ENCODE measurements at regions not wholly inside any gene's neighbourhood (a gene's known extent, or its start where the extent isn't known, plus 50 kb on each side); places are given as distances from the start of the nearest gene placed in this dataset.

DNA sequence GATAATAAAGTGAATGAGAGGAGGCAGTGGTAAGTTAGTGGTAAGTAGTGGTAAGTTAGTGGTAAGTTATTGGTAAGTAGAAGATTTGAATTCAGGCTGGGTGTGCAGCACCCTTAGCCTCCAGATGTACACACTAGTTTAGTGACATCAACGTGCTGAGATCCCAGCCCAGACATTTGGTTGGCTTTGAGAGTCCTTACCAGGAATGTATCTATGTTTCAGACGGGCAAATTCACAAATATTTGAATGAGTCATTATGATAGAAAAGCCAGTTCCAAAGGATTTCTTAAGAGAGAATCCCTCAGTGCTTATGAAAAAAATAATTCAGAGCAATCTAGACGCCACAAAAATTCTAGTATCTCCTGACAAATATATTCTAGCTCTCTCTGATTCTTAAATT lies 70.0 kb downstream of the ARL4A start:
- TF ChIP-seq TCF7L2 (IDR thresholded peaks at IDR 0.05; ENCODE audit: borderline replicate concordance, extremely low read depth, insufficient read depth, insufficient read length) (no peak), SP1 (IDR thresholded peaks at IDR 0.05; ENCODE audit: low read depth) (no peak), YY1 (IDR thresholded peaks at IDR 0.05; ENCODE audit: extremely low read depth, insufficient replicate concordance, low read depth, low read length) (no peak), CEBPB (IDR thresholded peaks at IDR 0.05; ENCODE audit: low read depth) (no peak), SIN3A (IDR thresholded peaks at IDR 0.05; ENCODE audit: low read depth) (no peak), EGR1 (IDR thresholded peaks at IDR 0.05; ENCODE audit: low read depth) (no peak)
- TF ChIP-seq, protein P1, sequence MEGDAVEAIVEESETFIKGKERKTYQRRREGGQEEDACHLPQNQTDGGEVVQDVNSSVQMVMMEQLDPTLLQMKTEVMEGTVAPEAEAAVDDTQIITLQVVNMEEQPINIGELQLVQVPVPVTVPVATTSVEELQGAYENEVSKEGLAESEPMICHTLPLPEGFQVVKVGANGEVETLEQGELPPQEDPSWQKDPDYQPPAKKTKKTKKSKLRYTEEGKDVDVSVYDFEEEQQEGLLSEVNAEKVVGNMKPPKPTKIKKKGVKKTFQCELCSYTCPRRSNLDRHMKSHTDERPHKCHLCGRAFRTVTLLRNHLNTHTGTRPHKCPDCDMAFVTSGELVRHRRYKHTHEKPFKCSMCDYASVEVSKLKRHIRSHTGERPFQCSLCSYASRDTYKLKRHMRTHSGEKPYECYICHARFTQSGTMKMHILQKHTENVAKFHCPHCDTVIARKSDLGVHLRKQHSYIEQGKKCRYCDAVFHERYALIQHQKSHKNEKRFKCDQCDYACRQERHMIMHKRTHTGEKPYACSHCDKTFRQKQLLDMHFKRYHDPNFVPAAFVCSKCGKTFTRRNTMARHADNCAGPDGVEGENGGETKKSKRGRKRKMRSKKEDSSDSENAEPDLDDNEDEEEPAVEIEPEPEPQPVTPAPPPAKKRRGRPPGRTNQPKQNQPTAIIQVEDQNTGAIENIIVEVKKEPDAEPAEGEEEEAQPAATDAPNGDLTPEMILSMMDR (IDR thresholded peaks at IDR 0.05 in 2 of 3, conservative IDR thresholded peaks at IDR 0.05 in 1 of 3; ENCODE audit: borderline replicate concordance in 1 of 3, insufficient read depth in 1 of 3, low read depth in 2 of 3, low read length in 2 of 3) = no peak
- peaks cover 0 to 12% of the 10 kb centered on the region in 2 experiments; a peak in 2 of 4 replicates for H3K4me1 ChIP-seq (ENCODE audit: control insufficient read depth in 1 of 2, insufficient read depth in 2 of 2, low read length in 2 of 2)
- H3K27ac ChIP-seq (ENCODE audit: low read depth, low read length) = no peak overlapping the region
- no peak for DNase-seq (ENCODE audit: low read depth, low spot score)
- CTCF ChIA-PET = no interaction called here
- H2AFZ ChIP-seq (ENCODE audit: low read depth, low read length, poor library complexity, severe bottlenecking) = no peak overlapping the region
- POLR2A ChIA-PET = no interaction called here
- intact Hi-C loops (cut with micrococcal nuclease) = no loop called here
- BruUV-seq (replicated peaks) = no TSS peak
- no peak overlapping the region for H3K4me2 ChIP-seq (ENCODE audit: low read length)
- H3K9me3 ChIP-seq (ENCODE audit: control insufficient read depth in 1 of 2, insufficient read depth in 1 of 2, low read depth in 1 of 2, low read length in 2 of 2) = no peaks in the 10 kb centered on the region
- H3K36me3 ChIP-seq (ENCODE audit: control insufficient read depth in 1 of 2, insufficient read depth in 2 of 2, low read length in 2 of 2) = no peaks in the 10 kb centered on the region
- no peaks in the 10 kb centered on the region for H3K79me2 ChIP-seq (ENCODE audit: insufficient read depth, low read length)
- no peaks in the 10 kb centered on the region for H3K9me2 ChIP-seq (ENCODE audit: insufficient read depth)
- no peak for ATAC-seq
- H3K9ac ChIP-seq (ENCODE audit: low read length) = no peak overlapping the region
- H3K4me3 ChIP-seq (replicated peaks in 1 of 2; ENCODE audit: low read depth in 1 of 2, low read length in 2 of 2) = no peak overlapping the region
- H3K27me3 ChIP-seq (ENCODE audit: insufficient read depth, low read length) = no peaks in the 10 kb centered on the region
- no peaks in the 10 kb centered on the region for H4K20me1 ChIP-seq (ENCODE audit: insufficient read depth)
- RAD21 ChIA-PET (ENCODE audit: low non-redundant PET in 1 of 2, low total read pairs in 2 of 2, uncharacterized antibody in 2 of 2, unreplicated experiment in 2 of 2) = no interaction called here

DNA sequence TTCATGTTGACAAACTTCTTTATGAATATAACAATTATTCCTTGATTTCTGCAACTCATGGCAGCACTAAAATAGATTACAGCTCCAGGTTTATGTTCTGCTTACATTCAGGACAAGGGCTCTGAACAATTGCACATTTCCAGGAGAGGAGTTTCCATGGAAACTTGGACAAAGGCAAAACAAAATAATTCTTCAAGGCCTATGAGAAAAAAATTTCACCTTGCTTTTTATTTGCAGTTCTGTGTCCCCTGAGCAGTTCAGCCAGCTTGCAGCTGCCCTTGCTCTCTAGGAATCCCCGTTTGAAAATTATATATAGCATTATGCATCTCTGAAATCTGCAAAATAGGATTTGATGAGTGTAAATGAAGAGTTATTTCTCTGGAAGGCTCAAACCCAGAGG lies 71.7 kb downstream of the ARL4A start:
- intact Hi-C loops (cut with micrococcal nuclease) = no loop called here
- H3K36me3 ChIP-seq (ENCODE audit: control insufficient read depth in 1 of 2, insufficient read depth in 2 of 2, low read length in 2 of 2) = no peaks in the 10 kb centered on the region
- no peak overlapping the region for H3K4me2 ChIP-seq (ENCODE audit: low read length)
- no TSS peak for BruUV-seq (replicated peaks)
- no peak overlapping the region for H3K9ac ChIP-seq (ENCODE audit: low read length)
- no peaks in the 10 kb centered on the region for H3K79me2 ChIP-seq (ENCODE audit: insufficient read depth, low read length)
- DNase-seq (ENCODE audit: low read depth, low spot score) = no peak
- H4K20me1 ChIP-seq (ENCODE audit: insufficient read depth) = no peaks in the 10 kb centered on the region
- ATAC-seq = no peak
- ChIA-PET RAD21 (ENCODE audit: low non-redundant PET in 1 of 2, low total read pairs in 2 of 2, uncharacterized antibody in 2 of 2, unreplicated experiment in 2 of 2) (no interaction called here), POLR2A (no interaction called here), CTCF (no interaction called here)
- H3K9me2 ChIP-seq (ENCODE audit: insufficient read depth) = no peaks in the 10 kb centered on the region
- H3K27me3 ChIP-seq (ENCODE audit: insufficient read depth, low read length) = no peaks in the 10 kb centered on the region
- no peak overlapping the region for H2AFZ ChIP-seq (ENCODE audit: low read depth, low read length, poor library complexity, severe bottlenecking)
- H3K9me3 ChIP-seq (ENCODE audit: control insufficient read depth in 1 of 2, insufficient read depth in 1 of 2, low read depth in 1 of 2, low read length in 2 of 2) = no peaks in the 10 kb centered on the region
- H3K4me1 ChIP-seq (ENCODE audit: control insufficient read depth in 1 of 2, insufficient read depth in 2 of 2, low read length in 2 of 2) = peaks cover 0 to 11% of the 10 kb centered on the region in 2 experiments; a peak in 2 of 4 replicates
- H3K27ac ChIP-seq (ENCODE audit: low read depth, low read length) = no peak overlapping the region
- no peak overlapping the region for H3K4me3 ChIP-seq (replicated peaks in 1 of 2; ENCODE audit: low read depth in 1 of 2, low read length in 2 of 2)
- TF ChIP-seq MAX (IDR thresholded peaks at IDR 0.05) (no peak), EGR1 (IDR thresholded peaks at IDR 0.05; ENCODE audit: low read depth) (no peak), FOSL1 (IDR thresholded peaks at IDR 0.05; ENCODE audit: low read depth) (no peak), EZH2phosphoT487 (IDR thresholded peaks at IDR 0.05; ENCODE audit: borderline replicate concordance) (no peak), ZNF274 (IDR thresholded peaks at IDR 0.05; ENCODE audit: low read depth, low read length) (no peak), POLR2A (IDR thresholded peaks at IDR 0.05; ENCODE audit: borderline replicate concordance, extremely low read depth, insufficient read depth, insufficient read length) (no peak), YY1 (IDR thresholded peaks at IDR 0.05; ENCODE audit: extremely low read depth, insufficient replicate concordance, low read depth, low read length) (no peak), CEBPB (IDR thresholded peaks at IDR 0.05; ENCODE audit: low read depth) (no peak), SIN3A (IDR thresholded peaks at IDR 0.05; ENCODE audit: low read depth) (no peak), ELF1 (IDR thresholded peaks at IDR 0.05; ENCODE audit: borderline replicate concordance, low read depth) (no peak), SP1 (IDR thresholded peaks at IDR 0.05; ENCODE audit: low read depth) (no peak), EZH2 (IDR thresholded peaks at IDR 0.05) (no peak)
- TF ChIP-seq, protein P2, sequence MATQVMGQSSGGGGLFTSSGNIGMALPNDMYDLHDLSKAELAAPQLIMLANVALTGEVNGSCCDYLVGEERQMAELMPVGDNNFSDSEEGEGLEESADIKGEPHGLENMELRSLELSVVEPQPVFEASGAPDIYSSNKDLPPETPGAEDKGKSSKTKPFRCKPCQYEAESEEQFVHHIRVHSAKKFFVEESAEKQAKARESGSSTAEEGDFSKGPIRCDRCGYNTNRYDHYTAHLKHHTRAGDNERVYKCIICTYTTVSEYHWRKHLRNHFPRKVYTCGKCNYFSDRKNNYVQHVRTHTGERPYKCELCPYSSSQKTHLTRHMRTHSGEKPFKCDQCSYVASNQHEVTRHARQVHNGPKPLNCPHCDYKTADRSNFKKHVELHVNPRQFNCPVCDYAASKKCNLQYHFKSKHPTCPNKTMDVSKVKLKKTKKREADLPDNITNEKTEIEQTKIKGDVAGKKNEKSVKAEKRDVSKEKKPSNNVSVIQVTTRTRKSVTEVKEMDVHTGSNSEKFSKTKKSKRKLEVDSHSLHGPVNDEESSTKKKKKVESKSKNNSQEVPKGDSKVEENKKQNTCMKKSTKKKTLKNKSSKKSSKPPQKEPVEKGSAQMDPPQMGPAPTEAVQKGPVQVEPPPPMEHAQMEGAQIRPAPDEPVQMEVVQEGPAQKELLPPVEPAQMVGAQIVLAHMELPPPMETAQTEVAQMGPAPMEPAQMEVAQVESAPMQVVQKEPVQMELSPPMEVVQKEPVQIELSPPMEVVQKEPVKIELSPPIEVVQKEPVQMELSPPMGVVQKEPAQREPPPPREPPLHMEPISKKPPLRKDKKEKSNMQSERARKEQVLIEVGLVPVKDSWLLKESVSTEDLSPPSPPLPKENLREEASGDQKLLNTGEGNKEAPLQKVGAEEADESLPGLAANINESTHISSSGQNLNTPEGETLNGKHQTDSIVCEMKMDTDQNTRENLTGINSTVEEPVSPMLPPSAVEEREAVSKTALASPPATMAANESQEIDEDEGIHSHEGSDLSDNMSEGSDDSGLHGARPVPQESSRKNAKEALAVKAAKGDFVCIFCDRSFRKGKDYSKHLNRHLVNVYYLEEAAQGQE (IDR thresholded peaks at IDR 0.05; ENCODE audit: low read depth) = no peak

Measured in HCT116 (cell line).